OCI-LY3 (cell line): ENCODE measurements at regions not wholly inside any gene's neighbourhood (a gene's known extent, or its start where the extent isn't known, plus 50 kb on each side); places are given as distances from the start of the nearest gene placed in this dataset.

Source experiments
- H2AFZ ChIP-seq: fragments of 200-600, 300-600 bp; shearing (Covaris generic); 2 replicates; pipeline ENCODE4 v1.6.0; 2014; ENCODE audit warnings: antibody characterized with exemption, low read depth, low read length
- H3K27ac ChIP-seq: fragments of 200-600, 300-600 bp; sonication (generic); 2 replicates; pipeline ENCODE4 v1.5.1; 2014; ENCODE audit warnings: mild to moderate bottlenecking, low read length, moderate library complexity, mixed read lengths
- H3K27me3 ChIP-seq: fragments of 200-600, 300-600 bp; sonication (generic); 2 replicates; pipeline ENCODE4 v1.6.1; 2014; ENCODE audit warnings: low read depth, low read length, mixed read lengths
- H3K36me3 ChIP-seq: fragments of 200-600, 300-600 bp; sonication (generic); replicated peaks from 2 replicates; pipeline ENCODE3; 2014; ENCODE audit warnings: low read depth, low read length, mixed read lengths
- H3K4me1 ChIP-seq: fragments of 300-600, 200-600 bp; sonication (generic); 2 replicates; pipeline ENCODE4 v1.6.1; 2014; ENCODE audit warnings: low read length, mixed read lengths
- H3K4me2 ChIP-seq: fragments of 200-600, 300-600 bp; sonication (generic); 2 replicates; pipeline ENCODE4 v1.6.1; 2014; ENCODE audit warnings: low read length, mixed read lengths
- H3K4me3 ChIP-seq: fragments of 300-600, 200-600 bp; sonication (generic); 2 replicates; pipeline ENCODE4 v1.5.1; 2014; ENCODE audit warnings: antibody characterized with exemption, mild to moderate bottlenecking, low read length, moderate library complexity
- H3K79me2 ChIP-seq: fragments of 300-600, 200-600 bp; shearing (Covaris generic); 2 replicates; pipeline ENCODE4 v1.6.1; 2014; ENCODE audit warnings: mild to moderate bottlenecking, low read length, mixed read lengths
- H3K9ac ChIP-seq: fragments of 300-600, 200-600 bp; shearing (Covaris generic); 2 replicates; pipeline ENCODE4 v1.6.0; 2014; ENCODE audit warnings: mild to moderate bottlenecking, low read length, moderate library complexity
- H3K9me3 ChIP-seq: fragments of 200-600, 300-600 bp; shearing (Covaris generic); 2 replicates; pipeline ENCODE4 v1.6.1; 2014; ENCODE audit warnings: low read length, mixed read lengths; ENCODE audit not compliant: insufficient read depth
- H4K20me1 ChIP-seq: fragments of 200-600, 300-600 bp; sonication (generic); 2 replicates; pipeline ENCODE4 v1.6.1; 2016; ENCODE audit warnings: low read length, mixed read lengths; ENCODE audit not compliant: insufficient read depth
- EZH2phosphoT487 ChIP-seq: fragments of 200-600 bp; shearing (Covaris generic); IDR thresholded peaks from 2 replicates; pipeline ENCODE4 v1.6.1; 2018; ENCODE audit warnings: antibody characterized with exemption, mixed run types, low read depth
- TF ChIP-seq, protein P1 (sequence below): fragments of 200-600, 300-600 bp; sonication (generic); IDR thresholded peaks from 2 replicates; pipeline ENCODE4 v1.5.1; 2014; ENCODE audit warnings: antibody characterized with exemption, low read length, low read depth

DNA sequence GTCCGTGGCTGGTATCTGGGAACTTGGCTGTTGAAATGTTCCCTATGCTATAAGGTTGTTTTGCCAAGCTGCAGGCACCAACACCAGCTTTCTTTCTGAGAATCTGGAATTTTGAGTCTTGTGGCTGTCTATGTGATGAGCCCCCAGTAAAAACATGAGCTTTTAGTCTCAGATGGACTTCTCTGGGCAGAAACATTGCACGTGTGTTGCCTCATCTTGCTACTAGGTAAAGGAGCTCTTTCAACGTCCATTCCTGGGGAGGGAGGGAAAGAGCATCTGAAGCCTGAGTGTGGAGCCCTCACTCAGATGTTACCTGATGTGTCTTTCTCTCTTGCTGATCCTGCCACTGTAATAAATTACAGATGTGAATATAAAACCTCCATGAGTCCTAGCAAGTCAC, 183.8 kb upstream of the LHX5 start:
- TF ChIP-seq, protein P1, sequence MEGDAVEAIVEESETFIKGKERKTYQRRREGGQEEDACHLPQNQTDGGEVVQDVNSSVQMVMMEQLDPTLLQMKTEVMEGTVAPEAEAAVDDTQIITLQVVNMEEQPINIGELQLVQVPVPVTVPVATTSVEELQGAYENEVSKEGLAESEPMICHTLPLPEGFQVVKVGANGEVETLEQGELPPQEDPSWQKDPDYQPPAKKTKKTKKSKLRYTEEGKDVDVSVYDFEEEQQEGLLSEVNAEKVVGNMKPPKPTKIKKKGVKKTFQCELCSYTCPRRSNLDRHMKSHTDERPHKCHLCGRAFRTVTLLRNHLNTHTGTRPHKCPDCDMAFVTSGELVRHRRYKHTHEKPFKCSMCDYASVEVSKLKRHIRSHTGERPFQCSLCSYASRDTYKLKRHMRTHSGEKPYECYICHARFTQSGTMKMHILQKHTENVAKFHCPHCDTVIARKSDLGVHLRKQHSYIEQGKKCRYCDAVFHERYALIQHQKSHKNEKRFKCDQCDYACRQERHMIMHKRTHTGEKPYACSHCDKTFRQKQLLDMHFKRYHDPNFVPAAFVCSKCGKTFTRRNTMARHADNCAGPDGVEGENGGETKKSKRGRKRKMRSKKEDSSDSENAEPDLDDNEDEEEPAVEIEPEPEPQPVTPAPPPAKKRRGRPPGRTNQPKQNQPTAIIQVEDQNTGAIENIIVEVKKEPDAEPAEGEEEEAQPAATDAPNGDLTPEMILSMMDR = no peak
- TF ChIP-seq EZH2phosphoT487 = no peak
- Histone ChIP-seq H3K9me3 (no peaks in the 10 kb centered on the region), H3K4me2 (no peak overlapping the region), H4K20me1 (no peaks in the 10 kb centered on the region), H2AFZ (no peak overlapping the region), H3K27me3 (peaks cover 21% of the 10 kb centered on the region), H3K4me3 (no peak overlapping the region), H3K36me3 (no peaks in the 10 kb centered on the region), H3K27ac (no peak overlapping the region), H3K4me1 (no peaks in the 10 kb centered on the region), H3K79me2 (no peaks in the 10 kb centered on the region), H3K9ac (no peak overlapping the region)

DNA sequence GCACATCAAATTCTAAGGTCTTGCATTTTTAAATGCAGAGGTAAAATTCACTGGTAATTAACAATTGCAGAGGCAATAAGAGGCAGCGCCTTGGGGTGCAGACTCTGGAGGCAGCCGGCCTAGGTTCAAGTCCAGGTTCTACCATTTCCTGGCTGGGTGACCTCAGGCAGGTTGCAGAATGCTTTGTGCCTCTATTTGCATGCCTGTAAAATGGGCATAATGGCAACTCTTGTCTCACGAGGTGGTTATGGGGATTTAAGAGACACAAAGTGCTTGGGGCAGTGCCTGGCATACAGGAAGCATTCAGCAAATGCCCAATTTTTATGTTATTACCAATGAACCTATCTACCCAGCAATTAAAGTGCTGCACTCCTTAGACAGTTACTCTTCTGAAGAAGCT, 180.0 kb upstream of the LHX5 start:
- Histone ChIP-seq H3K9me3 (no peaks in the 10 kb centered on the region), H3K4me1 (no peaks in the 10 kb centered on the region), H3K36me3 (no peaks in the 10 kb centered on the region), H3K27ac (no peak overlapping the region), H2AFZ (no peak overlapping the region), H3K27me3 (peaks cover 7% of the 10 kb centered on the region), H3K4me3 (no peak overlapping the region), H3K79me2 (no peaks in the 10 kb centered on the region), H3K9ac (no peak overlapping the region), H4K20me1 (no peaks in the 10 kb centered on the region), H3K4me2 (no peak overlapping the region)
- TF ChIP-seq EZH2phosphoT487 = no peak
- TF ChIP-seq, protein P1 = no peak

DNA sequence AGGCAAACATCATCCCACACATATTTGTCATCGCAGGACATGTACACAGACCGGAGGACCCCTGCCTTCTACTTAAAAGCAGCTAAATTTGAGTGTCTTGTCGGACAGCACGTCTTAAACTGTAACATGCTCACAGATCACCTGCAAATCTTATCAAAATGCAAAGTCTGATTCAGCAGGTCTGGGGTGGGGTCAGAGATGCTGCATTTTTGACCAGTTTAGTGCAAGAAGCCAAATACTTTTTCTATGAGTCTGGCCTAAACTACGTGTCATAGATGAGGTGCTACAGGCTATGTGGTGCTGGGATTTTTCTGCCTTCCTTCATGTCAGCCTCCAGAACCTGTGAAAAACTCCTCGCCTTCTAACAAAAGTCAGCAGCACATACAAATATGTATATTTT, 178.8 kb upstream of the LHX5 start:
- Histone ChIP-seq H3K36me3 (no peaks in the 10 kb centered on the region), H3K4me1 (no peaks in the 10 kb centered on the region), H3K79me2 (no peaks in the 10 kb centered on the region), H3K9me3 (no peaks in the 10 kb centered on the region), H4K20me1 (no peaks in the 10 kb centered on the region), H2AFZ (no peak overlapping the region), H3K27ac (no peak overlapping the region), H3K4me2 (no peak overlapping the region), H3K27me3 (peaks cover 7% of the 10 kb centered on the region), H3K9ac (no peak overlapping the region), H3K4me3 (no peak overlapping the region)
- no peak for TF ChIP-seq EZH2phosphoT487
- TF ChIP-seq, protein P1 = no peak

DNA sequence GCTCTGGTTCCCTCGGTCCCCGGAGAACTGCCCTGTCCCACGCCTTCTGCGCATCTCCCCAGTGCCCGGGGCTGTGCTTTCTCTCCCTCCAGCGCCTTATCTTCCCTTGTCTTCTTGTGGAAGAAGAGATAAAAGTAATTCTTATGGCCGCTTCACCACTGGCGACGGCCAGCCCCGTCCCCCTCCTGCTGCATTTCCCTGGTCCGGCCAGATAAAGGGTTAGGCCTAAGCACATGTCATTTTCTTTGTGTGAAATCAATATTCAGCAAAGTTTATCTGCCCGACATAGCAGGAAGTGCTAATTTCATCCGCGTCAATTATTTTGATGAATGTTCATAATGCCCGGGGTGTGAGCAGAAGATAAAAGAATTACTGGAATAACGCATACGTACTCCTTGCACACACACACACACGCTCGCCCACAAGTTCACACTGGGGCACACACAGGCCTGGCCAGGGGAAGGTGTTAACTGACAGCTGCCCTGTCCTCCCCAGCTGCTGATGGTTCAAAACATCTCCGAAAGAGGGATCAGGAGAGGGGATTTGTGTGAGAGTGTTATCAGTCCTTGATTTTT, 177.7 kb upstream of the LHX5 start:
- Histone ChIP-seq H3K9me3 (no peaks in the 10 kb centered on the region), H3K27ac (no peak overlapping the region), H3K36me3 (no peaks in the 10 kb centered on the region), H2AFZ (no peak overlapping the region), H3K4me3 (no peak overlapping the region), H3K79me2 (no peaks in the 10 kb centered on the region), H3K9ac (no peak overlapping the region), H3K4me2 (no peak overlapping the region), H3K27me3 (peaks cover 7% of the 10 kb centered on the region), H4K20me1 (no peaks in the 10 kb centered on the region), H3K4me1 (no peaks in the 10 kb centered on the region)
- TF ChIP-seq, protein P1 = no peak
- no peak for TF ChIP-seq EZH2phosphoT487
